ENCODE measurements at regions not wholly inside any gene's neighbourhood (a gene's known extent, or its start where the extent isn't known, plus 50 kb on each side); places are given as distances from the start of the nearest gene placed in this dataset.

DNA sequence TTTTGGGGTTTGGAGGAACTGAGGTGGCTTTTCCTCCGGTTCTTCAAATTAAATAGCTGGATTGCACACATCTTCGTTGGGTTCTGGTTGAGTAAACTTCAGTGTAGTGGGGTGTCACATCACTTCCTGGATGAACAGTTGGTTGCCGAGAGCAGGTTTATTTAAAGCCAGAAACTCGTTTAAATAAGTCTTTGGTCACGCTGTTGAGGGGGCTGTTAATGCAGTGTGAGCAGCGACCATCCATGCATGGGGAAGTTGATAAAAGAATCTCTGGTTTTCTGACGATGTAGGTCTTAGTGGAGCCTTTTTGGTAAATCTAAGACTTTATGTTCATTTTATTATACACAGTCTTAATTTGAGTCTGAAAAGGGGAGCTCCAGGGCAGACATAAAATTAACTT, 351.2 kb upstream of the ARGLU1 start:
- TF ChIP-seq, protein P1, sequence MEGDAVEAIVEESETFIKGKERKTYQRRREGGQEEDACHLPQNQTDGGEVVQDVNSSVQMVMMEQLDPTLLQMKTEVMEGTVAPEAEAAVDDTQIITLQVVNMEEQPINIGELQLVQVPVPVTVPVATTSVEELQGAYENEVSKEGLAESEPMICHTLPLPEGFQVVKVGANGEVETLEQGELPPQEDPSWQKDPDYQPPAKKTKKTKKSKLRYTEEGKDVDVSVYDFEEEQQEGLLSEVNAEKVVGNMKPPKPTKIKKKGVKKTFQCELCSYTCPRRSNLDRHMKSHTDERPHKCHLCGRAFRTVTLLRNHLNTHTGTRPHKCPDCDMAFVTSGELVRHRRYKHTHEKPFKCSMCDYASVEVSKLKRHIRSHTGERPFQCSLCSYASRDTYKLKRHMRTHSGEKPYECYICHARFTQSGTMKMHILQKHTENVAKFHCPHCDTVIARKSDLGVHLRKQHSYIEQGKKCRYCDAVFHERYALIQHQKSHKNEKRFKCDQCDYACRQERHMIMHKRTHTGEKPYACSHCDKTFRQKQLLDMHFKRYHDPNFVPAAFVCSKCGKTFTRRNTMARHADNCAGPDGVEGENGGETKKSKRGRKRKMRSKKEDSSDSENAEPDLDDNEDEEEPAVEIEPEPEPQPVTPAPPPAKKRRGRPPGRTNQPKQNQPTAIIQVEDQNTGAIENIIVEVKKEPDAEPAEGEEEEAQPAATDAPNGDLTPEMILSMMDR (IDR thresholded peaks at IDR 0.05) = no peak
- no peak for TF ChIP-seq POLR2A (IDR thresholded peaks at IDR 0.05)
